ENCODE measurements at regions not wholly inside any gene's neighbourhood (a gene's known extent, or its start where the extent isn't known, plus 50 kb on each side); places are given as distances from the start of the nearest gene placed in this dataset.

DNA sequence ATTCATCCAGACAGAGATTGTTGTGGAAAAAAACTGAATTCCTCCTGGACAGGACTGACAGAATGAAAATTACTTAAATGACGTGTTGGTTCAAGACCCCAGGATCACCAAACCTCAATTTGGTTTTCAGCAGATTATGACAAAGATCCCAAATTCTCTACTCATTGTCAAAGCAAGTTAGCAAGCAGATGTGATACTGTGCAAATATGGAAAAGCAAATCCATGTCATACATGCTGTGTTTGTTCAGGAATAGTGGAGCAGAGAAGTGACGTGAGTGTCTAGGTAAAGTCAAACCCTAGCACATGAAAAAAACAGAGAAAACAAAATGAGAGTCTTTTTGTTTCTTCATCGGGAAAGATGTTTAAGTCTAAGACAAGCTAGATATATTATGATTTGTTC lies 169.2 kb upstream of the NBEA start:
- WGBS, 2 donors, result 49 to 69% methylated on average over 3 of the region's 3 CpGs
- Histone ChIP-seq H3K27ac (no peak overlapping the region), H3K9me3 (no peaks in the 10 kb centered on the region), H3K36me3 (no peaks in the 10 kb centered on the region), H3K27me3 (no peaks in the 10 kb centered on the region), H3K4me1 (no peaks in the 10 kb centered on the region), H3K4me3 (no peak overlapping the region)
- no peak for DNase-seq
- TF ChIP-seq, protein P1, sequence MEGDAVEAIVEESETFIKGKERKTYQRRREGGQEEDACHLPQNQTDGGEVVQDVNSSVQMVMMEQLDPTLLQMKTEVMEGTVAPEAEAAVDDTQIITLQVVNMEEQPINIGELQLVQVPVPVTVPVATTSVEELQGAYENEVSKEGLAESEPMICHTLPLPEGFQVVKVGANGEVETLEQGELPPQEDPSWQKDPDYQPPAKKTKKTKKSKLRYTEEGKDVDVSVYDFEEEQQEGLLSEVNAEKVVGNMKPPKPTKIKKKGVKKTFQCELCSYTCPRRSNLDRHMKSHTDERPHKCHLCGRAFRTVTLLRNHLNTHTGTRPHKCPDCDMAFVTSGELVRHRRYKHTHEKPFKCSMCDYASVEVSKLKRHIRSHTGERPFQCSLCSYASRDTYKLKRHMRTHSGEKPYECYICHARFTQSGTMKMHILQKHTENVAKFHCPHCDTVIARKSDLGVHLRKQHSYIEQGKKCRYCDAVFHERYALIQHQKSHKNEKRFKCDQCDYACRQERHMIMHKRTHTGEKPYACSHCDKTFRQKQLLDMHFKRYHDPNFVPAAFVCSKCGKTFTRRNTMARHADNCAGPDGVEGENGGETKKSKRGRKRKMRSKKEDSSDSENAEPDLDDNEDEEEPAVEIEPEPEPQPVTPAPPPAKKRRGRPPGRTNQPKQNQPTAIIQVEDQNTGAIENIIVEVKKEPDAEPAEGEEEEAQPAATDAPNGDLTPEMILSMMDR (IDR thresholded peaks at IDR 0.05), result no peak
- no peak for TF ChIP-seq POLR2A (IDR thresholded peaks at IDR 0.05)
- intact Hi-C loops (cut with DNase I), result no loop called here

DNA sequence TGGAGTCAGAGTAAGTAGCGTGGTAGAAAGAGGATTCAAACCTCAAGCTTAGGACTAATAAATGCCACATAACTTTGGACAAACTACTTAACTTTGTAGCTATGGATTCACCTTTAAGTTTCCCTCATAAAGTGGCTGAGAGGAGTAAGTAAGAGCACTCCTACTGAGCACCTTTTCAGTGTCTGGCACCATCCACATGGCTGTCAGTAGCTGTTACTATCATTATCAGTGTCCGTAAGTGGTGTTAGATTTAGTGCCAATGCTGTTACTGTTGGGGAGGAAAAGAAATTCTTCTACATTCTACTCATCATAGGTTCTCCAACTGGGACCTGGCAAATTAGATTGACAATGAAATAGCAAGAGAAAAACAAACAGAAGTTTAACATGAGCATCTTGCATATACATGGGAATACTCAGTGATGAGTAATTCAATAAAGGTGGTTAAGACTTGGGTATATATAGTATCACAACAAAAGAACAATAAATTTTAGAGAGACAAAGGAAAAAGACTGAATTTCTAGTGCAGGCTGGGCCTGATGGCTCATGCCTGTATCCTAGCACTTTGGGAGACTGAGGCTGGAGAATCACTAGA lies 165.6 kb upstream of the NBEA start:
- WGBS, 2 donors, result 71 to 78% methylated on average over 2 of the region's 2 CpGs
- Histone ChIP-seq H3K4me1 (no peaks in the 10 kb centered on the region), H3K27ac (no peak overlapping the region), H3K9me3 (no peaks in the 10 kb centered on the region), H3K36me3 (no peaks in the 10 kb centered on the region), H3K27me3 (no peaks in the 10 kb centered on the region), H3K4me3 (no peak overlapping the region)
- intact Hi-C loops (cut with DNase I), result no loop called here
- DNase-seq, result no peak
- TF ChIP-seq POLR2A (IDR thresholded peaks at IDR 0.05), result no peak
- TF ChIP-seq, protein P1 (IDR thresholded peaks at IDR 0.05), result no peak

DNA sequence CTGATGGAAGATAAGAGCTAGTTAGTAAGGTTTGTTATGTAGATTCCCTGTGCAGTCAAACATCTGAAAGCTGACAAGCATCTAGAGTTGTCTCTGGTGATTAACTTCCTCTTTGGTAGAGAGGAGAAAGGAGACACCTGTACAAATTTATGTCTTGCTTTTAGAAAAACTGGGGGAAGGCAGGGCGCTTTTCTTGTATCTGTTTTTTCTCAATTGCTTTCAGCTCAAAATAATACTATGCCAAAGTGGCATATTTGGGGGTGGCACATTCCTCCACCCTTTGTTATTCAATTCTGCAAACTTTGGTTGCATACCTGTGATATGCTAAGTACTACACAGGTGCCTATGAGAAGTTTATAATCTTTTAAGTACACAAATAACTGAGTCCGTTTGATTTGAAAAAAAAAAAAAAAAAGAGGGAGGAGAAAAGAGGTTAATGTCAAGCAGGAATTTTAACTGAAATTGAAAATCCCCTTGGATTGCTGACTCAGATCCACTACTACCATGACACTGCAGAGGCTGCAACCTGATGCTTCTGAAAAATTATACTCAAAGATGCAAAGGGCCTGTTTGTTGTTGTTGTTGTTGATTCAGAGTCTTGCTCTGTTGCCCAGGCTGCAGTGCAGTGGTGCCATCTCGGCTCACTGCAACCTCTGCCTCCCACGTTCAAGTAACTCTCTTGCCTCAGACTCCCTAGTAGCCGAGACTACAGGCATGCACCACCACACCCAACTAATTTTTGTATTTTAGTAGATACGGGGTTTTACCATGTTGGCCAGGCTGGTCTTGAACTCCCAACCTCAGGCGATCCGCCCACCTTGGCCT lies 164.8 kb upstream of the NBEA start:
- WGBS, 2 donors, result 66 to 81% methylated on average over 8 of the region's 8 CpGs
- DNase-seq, result no peak
- H3K27ac ChIP-seq, result no peak overlapping the region
- no peaks in the 10 kb centered on the region for H3K27me3 ChIP-seq
- no peak overlapping the region for H3K4me3 ChIP-seq
- H3K9me3 ChIP-seq, result no peaks in the 10 kb centered on the region
- intact Hi-C loops (cut with DNase I), result no loop called here
- H3K4me1 ChIP-seq, result no peaks in the 10 kb centered on the region
- TF ChIP-seq, protein P1 (IDR thresholded peaks at IDR 0.05), result no peak
- TF ChIP-seq POLR2A (IDR thresholded peaks at IDR 0.05), result no peak
- H3K36me3 ChIP-seq, result no peaks in the 10 kb centered on the region

DNA sequence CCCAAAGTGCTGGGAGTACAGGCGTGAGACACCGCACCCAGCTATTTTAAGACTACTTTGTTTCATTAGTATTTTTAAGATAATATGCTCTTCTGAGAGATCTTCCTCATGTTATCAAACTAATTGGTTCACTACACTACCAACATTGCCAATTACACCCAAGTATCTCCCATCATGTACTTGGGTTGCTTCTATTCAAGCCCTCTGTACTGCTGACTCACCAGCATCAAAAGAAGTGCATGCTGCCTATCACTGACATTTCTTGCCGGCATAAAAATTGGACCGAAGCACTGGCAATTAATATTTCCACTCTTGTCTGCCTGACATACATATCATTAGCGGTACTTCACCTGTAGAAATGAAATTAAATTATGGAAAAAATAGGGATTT lies 164.2 kb upstream of the NBEA start:
- Histone ChIP-seq H3K27ac (no peak overlapping the region), H3K27me3 (no peaks in the 10 kb centered on the region), H3K4me3 (no peak overlapping the region), H3K9me3 (peaks cover 0 to 4% (median 0%) of the 10 kb centered on the region in 3 donors), H3K4me1 (no peaks in the 10 kb centered on the region), H3K36me3 (no peaks in the 10 kb centered on the region)
- intact Hi-C loops (cut with DNase I), result no loop called here
- WGBS, 2 donors, result 92 to 94% methylated on average over 4 to 5 of the region's 5 CpGs
- TF ChIP-seq POLR2A (IDR thresholded peaks at IDR 0.05), result no peak
- TF ChIP-seq, protein P1 (IDR thresholded peaks at IDR 0.05), result no peak
- no peak for DNase-seq

DNA sequence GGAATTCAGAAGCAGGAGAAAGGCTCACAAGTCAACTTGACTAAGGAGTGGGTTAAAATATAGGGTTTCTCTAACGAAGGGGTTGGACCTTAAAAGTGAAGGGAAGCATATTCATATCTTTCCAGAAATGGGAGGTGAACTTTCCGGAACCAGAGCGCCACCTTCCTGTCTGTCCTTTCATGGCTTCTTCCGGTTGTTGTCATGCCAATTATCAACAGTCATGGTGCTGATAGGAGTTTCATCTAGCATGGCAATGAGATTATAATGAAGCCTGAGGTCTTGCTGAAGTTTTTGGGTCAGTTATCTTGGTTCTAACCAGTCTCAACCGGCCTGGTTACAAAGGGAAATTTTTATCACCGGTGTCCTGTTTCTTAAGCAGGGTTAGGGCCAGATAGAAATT lies 162.9 kb upstream of the NBEA start:
- Histone ChIP-seq H3K9me3 (peaks cover 0 to 10% (median 0%) of the 10 kb centered on the region in 3 donors), H3K27me3 (no peaks in the 10 kb centered on the region), H3K36me3 (no peaks in the 10 kb centered on the region), H3K4me1 (no peaks in the 10 kb centered on the region), H3K4me3 (no peak overlapping the region), H3K27ac (no peak overlapping the region)
- intact Hi-C loops (cut with DNase I), result no loop called here
- WGBS, 2 donors, result 63 to 79% methylated on average over 5 to 6 of the region's 6 CpGs
- TF ChIP-seq, protein P1 (IDR thresholded peaks at IDR 0.05), result no peak
- TF ChIP-seq POLR2A (IDR thresholded peaks at IDR 0.05), result no peak
- DNase-seq, result no peak

All from esophagus squamous epithelium (tissue), 5 donors.